NK-92 (cell line): ENCODE measurements at regions not wholly inside any gene's neighbourhood (a gene's known extent, or its start where the extent isn't known, plus 50 kb on each side); places are given as distances from the start of the nearest gene placed in this dataset.
"Not testable (repeated sequence)": the region's sequence is repeated elsewhere in the genome, so short reads cannot be mapped to it uniquely, and the experiment has no call there.

Experiments used
- DNase-seq: peaks from one replicate; lab custom pipeline; 2025; ENCODE audit not compliant: unreplicated experiment; lab: John Stamatoyannopoulos, UW

GRCh38 chr14:105707099-105707498 lies 180.7 kb downstream of the TMEM121 start:
- not testable (repeated sequence) for DNase-seq

GRCh38 chr14:105707723-105708151 lies 181.4 kb downstream of the TMEM121 start:
- DNase-seq = not testable (repeated sequence)

GRCh38 chr14:105708251-105709134 lies 182.1 kb downstream of the TMEM121 start:
- DNase-seq = not testable (repeated sequence)

- DNase-seq = no peak
Measured at GRCh38 chr14:105709281-105710118, 183.1 kb downstream of the TMEM121 start.

GRCh38 chr14:105710119-105711043 lies 184.0 kb downstream of the TMEM121 start:
- DNase-seq = no peak

- no peak for DNase-seq
Measured at GRCh38 chr14:105711044-105711620, 184.7 kb downstream of the TMEM121 start.

GRCh38 chr14:105711841-105712460 lies 185.6 kb downstream of the TMEM121 start:
- DNase-seq = no peak

GRCh38 chr14:105712670-105713069 lies 186.3 kb downstream of the TMEM121 start:
- DNase-seq = not testable (repeated sequence)

- DNase-seq = not testable (repeated sequence)
Measured at GRCh38 chr14:105713160-105713559, 186.8 kb downstream of the TMEM121 start.

- DNase-seq = not testable (repeated sequence)
Measured at GRCh38 chr14:105713836-105714235, 187.5 kb downstream of the TMEM121 start.

GRCh38 chr14:105718787-105719186 lies 192.4 kb downstream of the TMEM121 start:
- not testable (repeated sequence) for DNase-seq

GRCh38 chr14:105720106-105720505 lies 193.7 kb downstream of the TMEM121 start:
- not testable (repeated sequence) for DNase-seq

GRCh38 chr14:105720852-105721601 lies 194.6 kb downstream of the TMEM121 start:
- DNase-seq = not testable (repeated sequence)

- DNase-seq = not testable (repeated sequence)
Measured at GRCh38 chr14:105721602-105721970, 195.2 kb downstream of the TMEM121 start.

GRCh38 chr14:105721996-105722709 lies 195.8 kb downstream of the TMEM121 start:
- DNase-seq = not testable (repeated sequence)

- not testable (repeated sequence) for DNase-seq
Measured at GRCh38 chr14:105723271-105723670, 196.9 kb downstream of the TMEM121 start.

GRCh38 chr14:105723776-105724175 lies 197.4 kb downstream of the TMEM121 start:
- DNase-seq = not testable (repeated sequence)

GRCh38 chr14:105729825-105730368 lies 203.5 kb downstream of the TMEM121 start:
- not testable (repeated sequence) for DNase-seq
